HG03097 (cell line): ENCODE measurements at regions not wholly inside any gene's neighbourhood (a gene's known extent, or its start where the extent isn't known, plus 50 kb on each side); places are given as distances from the start of the nearest gene placed in this dataset.
"Not testable (repeated sequence)": the region's sequence is repeated elsewhere in the genome, so short reads cannot be mapped to it uniquely, and the experiment has no call there.

Experiments
- ATAC-seq: cut with Tn5 transposase; IDR thresholded peaks from one replicate; pipeline ENCODE4 v1.9.1; 2021; ENCODE audit not compliant: unreplicated experiment, low FRiP score

DNA sequence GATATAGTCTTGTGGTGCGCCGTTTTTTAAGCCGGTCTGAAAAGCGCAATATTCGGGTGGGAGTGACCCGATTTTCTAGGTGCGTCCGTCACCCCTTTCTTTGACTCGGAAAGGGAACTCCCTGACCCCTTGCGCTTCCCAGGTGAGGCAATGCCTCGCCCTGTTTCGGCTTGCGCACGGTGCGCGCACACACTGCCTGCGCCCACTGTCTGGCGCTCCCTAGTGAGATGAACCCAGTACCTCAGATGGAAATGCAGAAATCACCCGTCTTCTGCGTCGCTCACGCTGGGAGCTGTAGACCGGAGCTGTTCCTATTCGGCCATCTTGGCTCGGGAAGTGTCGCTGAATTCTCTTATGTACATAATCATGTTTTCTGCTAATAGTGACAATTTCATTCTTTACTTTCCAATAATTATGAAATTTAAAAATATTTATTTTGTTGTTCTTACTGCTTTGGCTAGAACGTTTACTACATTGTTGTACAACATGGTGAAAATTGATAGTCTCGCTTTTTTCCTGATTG is 61.2 kb upstream of the MINDY3 start:
- ATAC-seq = not testable (repeated sequence)

DNA sequence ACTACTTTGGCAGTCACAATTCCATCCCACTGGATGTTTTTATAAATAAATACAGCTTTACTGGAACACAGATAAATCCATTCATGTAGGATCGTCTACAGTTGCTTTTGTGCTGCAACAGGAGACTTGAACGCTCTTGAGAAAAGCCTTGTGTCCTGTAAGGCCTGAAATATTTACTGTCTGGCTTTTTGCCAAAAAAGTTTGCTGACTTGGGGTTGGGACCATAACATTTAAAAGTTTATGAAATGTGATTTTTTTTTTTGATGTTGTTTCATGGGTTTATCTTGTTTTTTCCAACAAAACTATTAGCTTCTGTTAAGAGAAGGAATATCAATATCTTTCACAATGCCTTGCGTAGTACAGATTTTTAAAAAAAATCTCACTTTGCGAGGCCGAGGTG is 71.1 kb upstream of the MINDY3 start:
- ATAC-seq = no peak

DNA sequence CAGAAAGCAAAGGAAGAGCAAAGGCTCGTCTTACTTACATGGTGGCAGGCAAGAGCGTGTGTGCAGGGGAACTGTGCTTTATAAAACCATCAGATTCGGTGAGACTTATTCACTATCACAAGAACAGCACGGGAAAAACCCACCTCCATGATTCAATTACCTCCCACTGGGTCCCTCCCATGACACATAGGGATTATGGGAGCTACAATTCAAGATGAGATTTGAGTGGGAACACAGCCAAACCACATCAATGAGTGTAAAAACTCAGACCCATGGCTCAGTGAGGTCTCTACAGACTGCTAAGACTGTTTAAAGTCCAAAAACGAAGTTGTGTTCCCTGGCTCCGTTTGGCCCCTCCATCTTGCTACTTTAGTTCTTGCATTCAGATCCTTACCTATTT is 79.2 kb upstream of the MINDY3 start:
- ATAC-seq = not testable (repeated sequence)

DNA sequence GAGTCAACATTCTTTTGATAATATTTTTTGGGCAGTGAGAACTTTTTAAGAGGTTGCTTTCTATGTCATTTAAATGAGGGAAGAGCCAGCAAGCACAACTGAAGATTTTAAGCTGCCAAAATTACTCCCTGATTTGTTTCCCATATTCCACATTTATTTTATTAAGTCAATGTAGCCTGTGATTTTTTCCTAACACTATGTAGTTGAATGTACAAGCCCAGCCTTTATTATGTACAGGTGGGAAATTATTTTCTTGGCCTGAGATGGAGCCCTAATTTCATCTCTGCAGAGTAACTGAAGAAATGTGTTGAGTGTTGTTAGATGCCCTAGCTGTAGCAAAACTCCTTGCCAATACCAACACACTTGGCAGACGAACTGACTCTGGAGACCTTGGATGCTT is 83.1 kb upstream of the MINDY3 start:
- no peak for ATAC-seq

DNA sequence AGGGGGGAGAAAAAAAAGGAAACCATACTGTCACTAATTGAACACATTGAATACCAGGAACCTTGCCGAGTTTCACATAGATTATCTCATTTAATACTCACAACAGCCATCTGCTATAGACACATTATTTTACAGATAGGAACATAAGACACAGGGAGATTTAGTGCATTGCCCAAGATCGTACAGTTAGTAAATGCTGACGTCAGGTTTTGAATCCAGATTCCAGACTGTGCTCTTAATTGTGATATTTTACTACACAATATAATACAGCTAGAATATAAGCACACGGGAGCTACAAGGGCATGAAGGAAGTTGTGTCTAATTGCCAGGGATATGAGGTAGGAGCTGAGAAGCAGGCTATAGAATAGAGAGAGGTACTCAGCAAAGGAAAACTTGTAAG is 93.9 kb upstream of the MINDY3 start:
- no peak for ATAC-seq

DNA sequence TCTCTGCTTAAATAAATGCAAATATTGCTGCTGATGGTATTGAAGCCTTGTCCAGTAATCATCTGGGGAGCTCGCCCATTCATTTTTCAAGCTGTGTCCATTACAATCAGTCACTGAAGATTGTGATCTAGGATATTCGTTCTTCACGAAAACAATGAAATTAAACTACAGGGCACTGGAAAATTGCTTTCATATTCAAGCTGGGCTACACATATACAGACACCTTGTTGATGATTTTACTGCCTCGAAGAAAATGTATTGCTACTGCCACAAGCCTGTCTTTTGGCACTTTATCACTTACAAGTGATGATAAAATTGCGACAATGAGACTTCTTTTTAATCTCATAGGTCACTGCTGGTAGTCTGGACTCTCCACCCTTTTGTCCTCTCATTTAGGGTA is 100.0 kb upstream of the MINDY3 start:
- ATAC-seq = no peak

DNA sequence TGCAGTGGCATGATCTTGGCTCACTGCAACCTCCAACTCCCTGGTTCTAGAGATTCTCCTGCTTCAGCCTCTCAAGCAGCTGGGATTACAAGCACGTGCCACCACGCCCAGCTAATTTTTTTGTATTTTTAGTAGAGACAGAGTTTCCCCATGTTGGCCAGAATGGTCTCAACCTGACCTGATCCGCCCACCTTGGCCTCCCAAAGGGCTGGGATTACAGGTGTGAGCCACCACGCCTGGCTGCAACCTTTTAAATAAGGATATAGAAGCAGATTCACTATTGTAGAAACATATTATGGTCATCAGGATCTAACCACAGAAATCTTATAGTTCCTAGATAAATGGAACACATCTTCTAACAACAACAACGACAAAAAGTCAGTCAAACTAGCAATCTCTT is 112.4 kb upstream of the MINDY3 start:
- not testable (repeated sequence) for ATAC-seq

DNA sequence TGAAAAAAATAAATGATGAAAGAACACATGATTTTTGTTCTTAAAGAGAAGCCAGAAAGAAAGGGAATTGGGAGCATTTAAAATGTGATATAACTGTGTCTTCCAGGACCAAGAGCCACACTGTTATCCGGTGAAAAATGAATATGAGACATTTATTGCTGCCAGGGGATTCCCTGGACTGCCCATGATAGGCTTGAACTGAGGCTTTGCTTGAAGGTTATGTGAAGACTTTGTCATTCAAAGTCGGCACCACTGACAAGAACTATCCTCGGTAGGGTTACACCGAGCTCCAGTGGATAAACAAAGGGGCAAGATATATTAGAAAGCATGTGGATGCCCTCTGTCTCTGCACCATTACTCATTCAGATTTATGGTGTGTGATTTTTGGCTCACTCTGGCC is 125.4 kb upstream of the MINDY3 start:
- ATAC-seq = no peak

DNA sequence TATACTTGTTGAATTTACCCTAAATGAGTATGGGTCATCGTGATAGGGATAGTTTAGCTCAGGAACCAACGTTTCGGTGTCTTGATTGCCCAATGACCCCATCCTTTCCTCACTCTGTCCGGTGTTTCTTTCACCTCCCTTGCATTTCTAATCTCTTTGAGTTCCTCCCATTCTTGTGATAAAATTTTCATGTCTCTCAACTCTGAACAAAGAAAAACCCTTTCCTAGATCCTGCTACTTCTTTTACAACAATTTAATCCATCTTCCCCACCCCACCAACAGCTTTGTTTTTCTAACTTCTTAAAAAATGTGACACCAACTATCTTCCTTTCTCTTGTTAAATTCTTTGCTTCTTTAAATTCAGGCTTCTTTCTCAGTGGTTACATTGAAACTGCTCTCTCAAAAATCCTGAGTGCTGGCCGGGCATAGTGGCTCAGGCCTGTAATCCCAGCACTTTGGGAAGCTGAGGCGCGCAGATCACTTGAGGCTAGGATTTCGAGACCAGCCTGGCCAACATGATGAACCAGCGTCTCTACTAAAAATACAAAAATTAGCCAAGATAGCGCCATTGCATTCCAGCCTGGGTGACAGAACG is 130.3 kb upstream of the MINDY3 start:
- no peak for ATAC-seq

DNA sequence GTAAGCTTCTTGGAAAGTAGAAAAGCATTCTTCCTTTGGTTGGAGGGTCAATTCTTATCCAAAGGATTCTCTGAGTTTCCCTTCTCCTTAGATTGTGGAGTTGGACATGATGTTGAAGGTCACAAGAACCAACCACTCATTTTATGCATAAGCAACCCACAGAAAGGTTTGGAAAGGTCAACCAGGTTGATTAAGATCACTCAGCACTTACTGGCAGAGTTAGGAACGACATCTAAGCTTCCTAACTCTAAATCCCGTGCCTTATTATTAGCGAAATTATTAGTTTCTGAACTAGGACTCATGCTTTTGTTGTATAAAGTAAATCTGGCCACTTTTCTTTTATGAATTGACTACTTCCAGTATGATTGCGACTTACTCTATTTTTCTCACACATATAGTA is 137.0 kb upstream of the MINDY3 start:
- no peak for ATAC-seq

DNA sequence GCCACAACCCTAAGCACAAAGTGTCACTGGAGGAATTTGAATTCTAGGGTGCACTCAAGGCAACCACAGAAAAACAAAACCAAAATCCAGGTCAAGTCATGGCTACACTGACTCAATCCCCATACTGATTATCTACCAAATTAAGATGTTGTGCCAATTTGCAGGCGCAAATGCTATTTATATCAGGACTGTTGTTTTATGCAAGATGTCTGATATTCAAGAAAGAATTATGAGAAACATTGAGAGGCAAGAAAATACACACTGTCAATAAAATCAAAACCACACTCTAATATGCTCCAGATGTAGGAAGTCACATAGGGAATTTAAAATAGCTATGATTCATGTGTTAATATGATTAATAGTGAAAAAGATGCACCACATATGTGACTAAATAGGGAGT is 141.3 kb upstream of the MINDY3 start:
- ATAC-seq = no peak

DNA sequence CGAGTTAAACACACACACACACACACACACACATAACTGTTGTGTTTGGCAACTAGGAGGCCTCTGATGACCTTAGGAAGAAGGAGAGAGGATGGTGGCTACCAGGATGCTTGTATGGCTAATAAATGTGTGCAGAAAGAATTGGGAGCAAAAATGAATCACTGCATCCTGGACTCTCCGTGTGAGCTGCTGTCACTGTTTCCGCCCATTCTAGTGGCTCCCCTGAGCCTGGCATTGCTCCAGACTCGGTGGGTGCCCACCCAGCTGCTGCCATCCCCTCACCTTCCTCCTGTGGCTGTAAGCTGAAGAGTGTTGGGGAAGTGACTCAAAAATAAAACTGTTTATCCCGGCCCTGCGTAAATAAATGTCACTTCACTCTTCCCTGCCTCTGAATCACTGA is 149.5 kb upstream of the MINDY3 start:
- no peak for ATAC-seq

DNA sequence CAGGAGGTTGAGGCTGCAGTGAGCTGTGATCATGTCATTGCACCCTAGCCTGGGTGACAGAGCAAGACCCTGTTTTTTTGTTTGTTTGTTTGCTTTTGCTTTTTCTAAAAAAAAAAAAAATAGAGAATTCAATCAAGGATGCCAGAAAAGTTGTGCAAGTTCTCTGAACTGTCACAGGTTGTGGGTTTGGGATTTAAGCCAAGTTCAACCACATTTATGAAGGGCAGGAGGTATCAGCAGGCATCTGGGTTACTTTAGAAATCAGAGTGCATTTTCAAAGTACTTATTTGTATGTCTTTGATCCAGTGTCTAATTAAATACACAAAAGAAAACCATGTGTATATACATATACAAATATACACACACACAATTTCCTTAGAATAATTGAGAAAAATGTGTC is 151.2 kb upstream of the MINDY3 start:
- no peak for ATAC-seq

DNA sequence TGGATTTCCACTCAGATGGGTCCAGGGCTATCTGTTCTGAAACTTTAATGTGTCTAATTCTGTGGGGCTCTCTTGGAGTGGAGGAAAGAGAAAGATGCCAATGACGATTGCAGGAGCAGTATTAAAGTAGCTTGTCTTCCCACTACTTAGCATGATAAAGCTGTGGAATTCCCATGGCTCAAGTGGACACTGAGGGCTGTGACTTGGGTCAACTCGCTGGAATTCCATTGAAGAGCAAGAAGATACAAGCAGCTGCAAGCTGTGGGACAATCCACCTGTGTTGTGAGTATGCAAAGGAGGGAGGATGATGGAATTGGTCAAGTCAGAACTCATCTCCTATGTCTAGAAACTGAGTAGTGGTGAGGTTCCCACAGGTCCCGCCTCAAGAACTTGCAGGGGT is 154.2 kb upstream of the MINDY3 start:
- no peak for ATAC-seq

DNA sequence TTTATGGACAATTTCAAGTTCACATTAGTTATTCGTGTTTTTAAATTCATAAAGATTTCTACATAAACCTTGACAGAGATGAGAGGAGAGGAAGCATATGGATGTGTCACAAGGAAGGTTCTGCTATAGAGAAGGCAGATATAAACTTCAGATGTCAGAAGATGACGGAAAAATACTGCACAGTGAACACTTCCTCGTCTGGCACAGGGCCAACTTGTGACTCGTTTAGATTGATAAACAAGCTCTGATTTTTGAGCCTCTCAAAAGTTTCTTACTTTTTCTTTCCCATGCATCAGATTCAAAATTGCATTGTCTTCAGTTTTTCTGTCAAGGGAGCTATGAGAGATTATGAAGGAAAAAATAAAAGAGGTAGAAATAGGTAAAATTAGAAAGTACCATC is 156.4 kb upstream of the MINDY3 start:
- no peak for ATAC-seq

DNA sequence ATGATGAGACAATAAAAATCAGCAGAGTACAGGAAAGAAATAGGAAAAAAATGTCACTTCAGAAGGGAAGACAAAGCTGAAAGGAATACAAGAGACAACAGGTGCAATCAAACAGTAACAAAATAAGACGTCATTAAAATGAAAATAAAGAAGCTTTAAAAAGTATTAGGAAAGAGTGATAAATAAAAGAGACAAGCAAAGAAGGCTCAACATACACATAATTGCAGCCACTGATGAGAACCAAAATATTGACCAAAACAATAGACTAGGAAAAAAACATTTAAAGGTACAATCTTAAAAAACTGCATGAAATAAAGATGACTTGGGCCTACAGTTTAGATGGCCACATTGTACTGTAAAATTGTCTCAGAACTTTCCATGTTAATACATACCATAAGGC is 160.5 kb upstream of the MINDY3 start:
- no peak for ATAC-seq

DNA sequence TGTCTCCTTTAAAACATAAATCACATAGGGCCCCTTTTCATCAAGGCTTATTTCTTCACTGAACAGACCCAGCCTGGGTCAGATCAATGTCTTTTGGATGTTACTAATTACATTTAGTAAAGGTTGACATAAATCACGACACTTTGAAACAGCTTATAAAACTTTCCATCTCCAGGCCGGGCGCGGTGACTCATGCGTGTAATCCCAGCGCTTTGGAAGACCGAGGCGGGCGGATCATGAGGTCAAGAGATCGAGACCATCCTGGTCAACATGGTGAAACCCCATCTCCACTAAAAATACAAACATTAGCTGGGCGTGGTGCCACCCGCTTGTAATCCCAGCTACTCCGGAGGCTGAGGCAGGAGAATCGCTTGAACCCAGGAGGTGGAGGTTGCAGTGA is 166.5 kb upstream of the MINDY3 start:
- not testable (repeated sequence) for ATAC-seq

DNA sequence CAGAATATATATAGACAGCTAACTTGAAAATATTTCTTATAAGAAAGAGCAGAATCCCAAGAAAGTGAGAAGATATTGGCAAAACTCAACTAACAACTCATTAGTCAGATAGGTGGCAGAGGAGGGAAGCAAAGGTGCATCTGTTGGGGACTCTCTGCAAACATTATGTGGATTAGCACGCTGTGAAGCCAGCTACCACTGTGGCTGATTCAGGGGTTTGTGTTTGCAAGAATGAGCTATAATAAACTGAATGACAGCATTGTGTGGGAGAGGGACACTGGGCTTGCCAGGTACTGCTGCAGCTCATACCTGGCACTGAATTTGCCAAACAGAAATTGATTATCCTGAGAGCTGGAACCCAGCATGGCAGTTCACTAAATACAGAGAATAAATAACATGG is 170.3 kb upstream of the MINDY3 start:
- ATAC-seq = no peak

DNA sequence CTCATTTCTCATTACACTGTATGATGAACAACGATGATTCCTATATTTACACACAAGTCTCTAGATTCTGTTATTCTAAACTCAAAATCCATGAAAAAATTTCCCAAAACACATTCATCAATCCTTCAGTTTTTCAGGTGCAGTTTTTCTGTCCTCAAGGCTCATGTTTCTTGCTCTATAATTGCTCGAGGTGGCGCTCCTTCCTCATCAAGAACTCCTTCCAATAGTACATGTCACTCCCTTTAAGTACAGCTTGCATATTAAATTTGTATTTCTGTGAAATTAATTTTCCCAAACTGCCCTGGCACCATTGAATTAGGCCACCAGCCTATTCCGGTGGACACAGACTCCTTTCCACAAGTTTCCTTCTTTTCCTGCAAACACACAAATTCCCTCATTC is 188.7 kb upstream of the MINDY3 start:
- ATAC-seq = no peak

DNA sequence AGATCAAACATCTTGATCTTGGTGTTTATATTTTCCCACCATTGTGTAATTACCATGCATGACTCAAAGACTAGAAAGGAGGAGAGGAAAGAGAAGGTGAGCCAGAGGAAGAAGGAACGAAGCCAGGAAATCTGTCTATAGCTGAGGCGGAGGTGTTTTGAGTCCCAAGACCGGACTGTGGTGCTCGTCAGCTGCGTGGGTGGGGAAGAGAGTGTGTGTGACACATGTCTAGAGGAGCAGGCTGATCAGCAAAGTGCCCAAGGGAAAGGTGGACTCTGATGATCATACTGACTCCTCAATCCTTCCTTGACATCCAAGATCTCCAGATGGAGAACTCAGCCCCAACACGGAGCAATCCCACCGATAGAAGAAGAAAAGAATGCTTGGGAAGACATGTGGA is 189.5 kb upstream of the MINDY3 start:
- no peak for ATAC-seq

DNA sequence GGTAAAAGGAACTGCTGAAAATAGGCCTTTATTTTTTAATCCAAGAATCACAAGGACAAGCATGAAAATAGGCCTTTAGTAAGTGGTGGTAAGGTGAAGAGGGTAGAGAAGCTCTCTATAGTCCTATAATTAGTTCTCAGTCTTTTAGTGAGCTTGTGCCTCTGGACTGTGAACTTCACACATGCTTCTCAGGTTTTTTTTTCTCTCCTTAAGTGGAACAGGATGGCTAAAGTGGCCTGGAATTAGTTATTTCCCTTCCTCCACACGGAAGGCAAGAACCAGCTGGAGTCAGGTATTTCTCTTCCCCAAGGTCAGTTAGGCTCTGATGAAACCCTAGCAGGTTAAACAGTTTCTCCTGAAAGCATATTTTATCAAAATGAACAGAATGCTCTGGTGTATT is 203.0 kb upstream of the MINDY3 start:
- no peak for ATAC-seq

DNA sequence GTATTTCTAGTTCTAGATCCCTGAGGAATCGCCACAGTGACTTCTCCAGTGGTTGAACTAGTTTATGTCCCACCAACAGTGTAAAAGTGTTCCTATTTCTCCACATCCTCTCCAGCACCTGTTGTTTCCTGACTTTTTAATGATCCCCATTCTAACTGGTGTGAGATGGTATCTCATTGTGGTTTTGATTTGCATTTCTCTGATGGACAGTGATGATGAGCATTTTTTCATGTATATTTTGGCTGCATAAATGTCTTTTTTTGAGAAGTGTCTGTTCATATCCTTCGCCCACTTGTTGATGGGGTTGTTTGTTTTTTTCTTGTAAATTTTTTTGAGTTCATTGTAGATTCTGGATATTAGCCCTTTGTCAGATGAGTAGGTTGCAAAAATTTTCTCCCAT is 223.2 kb upstream of the MINDY3 start:
- ATAC-seq = not testable (repeated sequence)

DNA sequence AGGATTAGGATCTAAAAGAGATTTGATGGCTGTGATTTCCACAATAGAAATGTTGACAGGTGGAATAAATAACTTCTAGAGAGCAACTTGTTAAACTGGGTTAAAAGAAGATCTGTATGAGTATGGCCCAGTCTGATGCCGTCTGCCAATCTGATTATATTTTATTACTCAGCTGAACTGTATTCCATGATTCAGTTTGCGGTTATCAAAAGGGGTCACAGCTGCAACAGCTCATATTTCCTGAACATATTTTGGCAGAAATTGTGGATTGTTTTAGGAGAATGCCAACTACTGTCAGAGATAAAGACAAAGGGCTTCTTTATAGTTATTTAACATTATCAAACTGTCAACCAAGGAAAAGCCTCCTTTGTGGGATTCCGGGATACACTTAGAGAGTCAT is 244.8 kb upstream of the MINDY3 start:
- ATAC-seq = no peak
